Activated naive CD8-positive, alpha-beta T cell treated with anti-CD3 and anti-CD28 coated beads for 36 hours (primary cell): ENCODE measurements at regions not wholly inside any gene's neighbourhood (a gene's known extent, or its start where the extent isn't known, plus 50 kb on each side); places are given as distances from the start of the nearest gene placed in this dataset.

Source experiments
- DNase-seq: peaks from one replicate; pipeline ENCODE4 v3.0.0; 2021
- H3K27ac Mint-ChIP-seq: one replicate; pipeline ENCODE4 v1.8.0; 2022; ENCODE audit warnings: mild to moderate bottlenecking, moderate library complexity, mixed read lengths
- H3K27me3 Mint-ChIP-seq: one replicate; pipeline ENCODE4 v1.8.0; 2022; ENCODE audit warnings: mild to moderate bottlenecking, mixed read lengths
- H3K36me3 Mint-ChIP-seq: one replicate; pipeline ENCODE4 v1.8.0; 2021; ENCODE audit warnings: mild to moderate bottlenecking, mixed read lengths
- H3K4me1 Mint-ChIP-seq: one replicate; pipeline ENCODE4 v1.8.0; 2021; ENCODE audit warnings: mixed read lengths
- H3K4me3 Mint-ChIP-seq: one replicate; pipeline ENCODE4 v1.8.0; 2022; ENCODE audit warnings: mild to moderate bottlenecking, moderate library complexity, mixed read lengths
- H3K9me3 Mint-ChIP-seq: one replicate; pipeline ENCODE4 v1.8.0; 2022; ENCODE audit warnings: mixed read lengths

DNA sequence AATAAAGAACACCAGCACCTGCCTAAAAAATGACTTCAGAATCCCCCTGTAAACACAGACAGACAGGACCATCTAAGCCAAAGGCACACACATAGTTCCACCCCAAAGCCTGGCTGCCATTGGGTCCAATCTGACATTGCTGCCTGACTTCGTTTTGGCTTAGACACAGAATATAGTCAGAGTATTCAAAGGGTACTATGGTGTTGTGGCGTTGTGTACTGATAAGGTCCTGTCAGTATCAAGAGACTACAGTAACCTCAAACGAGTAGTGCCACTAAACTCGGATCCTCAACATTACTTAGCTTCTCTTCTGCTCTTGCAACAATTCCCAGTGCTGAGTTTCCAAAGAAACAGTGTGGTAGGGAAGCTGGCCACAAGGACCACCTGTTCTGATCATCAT is 169.3 kb upstream of the NR5A2 start:
- Mint-ChIP-seq H3K27me3 (peaks cover 16% of the 10 kb centered on the region), H3K36me3 (no peaks in the 10 kb centered on the region), H3K27ac (no peak overlapping the region), H3K4me1 (peaks cover 7% of the 10 kb centered on the region), H3K9me3 (no peaks in the 10 kb centered on the region), H3K4me3 (no peak overlapping the region)
- no peak for DNase-seq

DNA sequence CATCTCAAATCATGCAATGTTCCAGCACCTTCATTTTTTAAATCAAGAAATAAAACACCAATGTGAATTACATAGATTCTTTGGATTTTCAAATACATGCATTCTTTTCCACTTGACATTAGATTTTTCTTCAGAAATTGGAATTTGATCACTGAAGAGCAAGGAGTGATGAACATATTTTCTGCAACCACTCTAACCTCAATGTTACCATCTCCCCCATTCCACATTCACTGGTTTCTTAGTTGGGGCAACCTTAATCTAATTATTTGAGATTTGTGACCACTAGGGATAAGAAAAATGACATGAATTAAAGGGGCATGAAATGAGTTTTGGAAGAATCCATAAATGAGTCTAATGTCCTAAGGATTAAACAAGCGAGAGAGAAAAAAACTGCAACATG is 168.7 kb upstream of the NR5A2 start:
- Mint-ChIP-seq H3K36me3 (no peaks in the 10 kb centered on the region), H3K27ac (no peak overlapping the region), H3K4me3 (no peak overlapping the region)

DNA sequence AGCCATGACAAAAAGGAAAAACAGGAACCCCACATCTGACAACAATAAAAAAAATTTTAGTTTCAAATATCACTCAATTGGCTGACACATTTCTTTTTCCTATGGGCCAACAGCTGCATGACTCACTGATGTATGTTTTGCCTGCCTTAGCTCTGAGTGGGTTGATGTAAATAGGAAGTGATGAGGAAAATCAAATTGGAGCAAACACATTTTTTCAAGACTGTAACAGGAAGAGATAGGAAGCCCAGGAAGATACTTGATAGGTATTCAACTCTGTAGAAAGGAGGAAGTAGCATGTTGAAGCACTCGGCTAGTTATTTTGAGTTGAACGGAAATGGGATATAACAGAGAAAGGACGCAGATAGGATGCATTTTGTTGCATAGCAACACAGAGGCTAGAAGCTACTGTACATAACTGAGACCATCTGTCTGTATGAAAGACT is 168.0 kb upstream of the NR5A2 start:
- Mint-ChIP-seq H3K4me1 (peaks cover 7% of the 10 kb centered on the region), H3K27ac (no peak overlapping the region), H3K27me3 (peaks cover 12% of the 10 kb centered on the region), H3K9me3 (no peaks in the 10 kb centered on the region), H3K4me3 (no peak overlapping the region), H3K36me3 (no peaks in the 10 kb centered on the region)
- no peak for DNase-seq

More for the DNA sequence above, 168.7 kb upstream of the NR5A2 start:
- H3K9me3 Mint-ChIP-seq, result no peaks in the 10 kb centered on the region
- DNase-seq, result no peak
- H3K4me1 Mint-ChIP-seq, result peaks cover 7% of the 10 kb centered on the region
- peaks cover 16% of the 10 kb centered on the region for H3K27me3 Mint-ChIP-seq

DNA sequence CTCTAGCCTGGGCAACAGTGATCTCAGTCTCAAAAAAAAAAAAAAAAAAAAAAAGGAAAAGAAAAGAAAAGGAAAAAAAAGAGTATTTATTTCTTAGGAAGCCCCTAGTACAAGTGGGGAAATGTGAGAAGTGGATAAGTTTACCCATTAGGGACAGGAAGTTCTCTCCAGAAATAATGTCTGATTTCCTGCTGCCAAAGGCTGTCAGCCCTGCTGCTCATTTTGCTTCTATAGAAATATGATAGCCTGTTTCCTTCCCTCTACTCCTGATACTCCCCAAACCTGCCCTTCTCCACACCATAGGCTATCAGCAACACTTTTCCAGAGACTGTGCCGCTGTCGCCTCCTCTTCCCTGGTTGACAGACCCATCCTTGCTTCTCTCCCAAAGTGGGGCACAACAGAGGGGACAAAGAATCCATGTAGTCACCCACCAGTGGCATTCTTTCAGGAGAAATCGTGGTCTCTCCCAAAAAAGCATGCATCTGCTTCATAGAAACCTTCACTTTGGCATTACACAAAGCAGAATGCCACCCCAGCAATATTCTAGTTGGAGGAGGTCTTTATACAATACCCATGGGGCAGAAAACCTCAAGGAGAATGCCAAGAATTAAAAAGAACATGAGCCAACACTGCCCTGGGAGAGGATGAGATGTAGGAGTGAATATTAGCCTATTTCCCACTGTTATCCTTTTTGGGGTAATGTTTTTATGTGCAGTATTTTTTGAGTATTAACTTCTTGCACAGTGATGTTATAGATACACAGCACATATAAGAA is 166.3 kb upstream of the NR5A2 start:
- H3K36me3 Mint-ChIP-seq, result no peaks in the 10 kb centered on the region
- peaks cover 7% of the 10 kb centered on the region for H3K4me1 Mint-ChIP-seq
- H3K9me3 Mint-ChIP-seq, result no peaks in the 10 kb centered on the region
- peaks cover 8% of the 10 kb centered on the region for H3K27me3 Mint-ChIP-seq
- H3K27ac Mint-ChIP-seq, result no peak overlapping the region
- no peak for DNase-seq
- no peak overlapping the region for H3K4me3 Mint-ChIP-seq

GRCh38 chr1:199862047-199862446 is 165.5 kb upstream of the NR5A2 start:
- Mint-ChIP-seq H3K4me1 (peaks cover 7% of the 10 kb centered on the region), H3K27ac (no peak overlapping the region), H3K4me3 (no peak overlapping the region), H3K36me3 (no peaks in the 10 kb centered on the region), H3K9me3 (no peaks in the 10 kb centered on the region), H3K27me3 (peaks cover 16% of the 10 kb centered on the region)
- DNase-seq, result no peak

- Mint-ChIP-seq H3K4me1 (no peaks in the 10 kb centered on the region), H3K36me3 (no peaks in the 10 kb centered on the region), H3K4me3 (no peak overlapping the region), H3K9me3 (no peaks in the 10 kb centered on the region), H3K27me3 (peaks cover 11% of the 10 kb centered on the region), H3K27ac (no peak overlapping the region)
- no peak for DNase-seq
These were observed 161.3 kb upstream of the NR5A2 start for GRCh38 chr1:199866210-199866617.

DNA sequence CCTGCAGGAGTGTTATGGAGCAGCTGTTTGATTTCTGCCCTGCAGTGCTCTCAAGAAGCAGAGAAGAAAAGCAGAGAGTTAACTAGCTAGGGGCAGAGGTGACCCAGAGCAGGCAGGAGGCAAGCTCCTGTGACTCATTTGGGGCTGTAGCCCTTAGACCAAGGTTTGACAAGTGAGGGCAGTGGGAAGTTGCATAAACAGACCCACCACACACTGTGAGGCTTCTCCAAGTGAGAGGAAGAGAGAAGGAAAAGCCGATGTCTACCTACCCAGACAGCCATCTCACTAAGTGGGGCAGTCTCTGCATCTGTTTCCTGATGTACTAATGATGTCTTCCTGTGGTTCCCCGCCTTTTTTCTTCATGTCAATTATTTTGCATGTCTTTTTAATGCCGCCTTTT is 159.9 kb upstream of the NR5A2 start:
- H3K27ac Mint-ChIP-seq, result no peak overlapping the region
- H3K4me1 Mint-ChIP-seq, result no peaks in the 10 kb centered on the region

DNA sequence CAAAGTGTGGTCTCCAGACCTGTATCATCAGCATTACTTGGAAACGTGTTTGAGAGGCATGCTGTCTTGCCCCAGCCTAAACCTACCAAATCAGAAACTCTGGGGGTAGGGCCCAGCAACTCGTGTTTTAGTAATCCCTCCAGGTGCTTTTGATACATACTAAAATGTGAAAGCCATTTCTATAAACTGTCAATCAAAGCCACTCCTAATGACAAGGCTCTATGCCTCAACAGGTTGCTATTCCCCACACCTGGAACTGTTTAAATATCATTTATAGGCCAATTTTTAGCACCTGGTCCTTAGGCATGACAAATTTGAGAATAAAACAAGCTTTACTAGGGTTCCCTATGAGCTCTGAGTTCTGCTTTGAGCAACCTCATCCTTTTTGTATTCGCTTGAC is 158.7 kb upstream of the NR5A2 start:
- H3K9me3 Mint-ChIP-seq, result no peaks in the 10 kb centered on the region
- DNase-seq, result no peak
- H3K27ac Mint-ChIP-seq, result no peak overlapping the region
- no peaks in the 10 kb centered on the region for H3K36me3 Mint-ChIP-seq
- peaks cover 14% of the 10 kb centered on the region for H3K27me3 Mint-ChIP-seq
- H3K4me1 Mint-ChIP-seq, result no peaks in the 10 kb centered on the region
- no peak overlapping the region for H3K4me3 Mint-ChIP-seq

More for the DNA sequence above, 159.9 kb upstream of the NR5A2 start:
- H3K4me3 Mint-ChIP-seq, result no peak overlapping the region
- H3K9me3 Mint-ChIP-seq, result no peaks in the 10 kb centered on the region
- H3K36me3 Mint-ChIP-seq, result no peaks in the 10 kb centered on the region
- no peak for DNase-seq
- H3K27me3 Mint-ChIP-seq, result peaks cover 9% of the 10 kb centered on the region

DNA sequence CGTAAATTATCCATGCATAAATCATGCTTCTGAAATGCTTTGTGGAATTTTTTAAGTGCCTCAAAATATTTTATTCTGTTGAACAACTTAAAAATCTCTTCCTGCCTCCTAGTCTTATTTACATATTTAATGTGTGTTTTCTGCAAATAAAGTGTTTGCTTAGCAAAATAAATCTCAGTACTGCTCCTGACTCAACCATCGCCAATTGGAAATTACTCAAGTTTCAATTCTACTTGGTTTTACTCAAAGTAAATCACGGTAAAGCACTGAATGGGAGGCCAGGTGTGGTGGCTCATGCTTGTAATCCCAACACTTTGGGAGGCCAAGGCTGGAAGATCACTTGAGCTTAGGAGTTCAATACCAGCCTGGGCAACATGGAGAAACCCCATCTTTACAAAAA is 152.2 kb upstream of the NR5A2 start:
- no peak overlapping the region for H3K27ac Mint-ChIP-seq
- no peaks in the 10 kb centered on the region for H3K9me3 Mint-ChIP-seq
- H3K27me3 Mint-ChIP-seq, result peaks cover 16% of the 10 kb centered on the region
- H3K4me1 Mint-ChIP-seq, result no peaks in the 10 kb centered on the region
- DNase-seq, result no peak
- H3K4me3 Mint-ChIP-seq, result no peak overlapping the region
- no peaks in the 10 kb centered on the region for H3K36me3 Mint-ChIP-seq

DNA sequence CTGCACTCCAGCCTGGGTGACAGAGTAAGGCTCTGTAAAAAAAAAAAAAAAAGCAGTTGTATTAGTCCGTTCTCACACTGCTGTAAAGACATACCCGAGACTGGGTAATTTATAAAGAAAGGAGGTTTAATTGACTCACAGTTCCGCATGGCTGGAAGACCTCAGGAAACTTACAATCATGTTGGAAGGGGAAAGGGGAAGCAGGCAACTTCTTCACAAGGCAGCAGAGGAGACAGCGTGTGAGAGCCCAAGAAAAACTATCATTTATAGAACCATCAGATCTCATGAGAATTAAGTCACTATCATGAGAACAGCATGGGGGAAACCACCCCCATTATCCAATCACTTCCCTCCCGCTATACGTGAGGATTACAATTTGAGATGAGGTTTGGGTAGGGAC is 151.7 kb upstream of the NR5A2 start:
- Mint-ChIP-seq H3K27me3 (peaks cover 16% of the 10 kb centered on the region), H3K9me3 (no peaks in the 10 kb centered on the region), H3K4me3 (no peak overlapping the region), H3K36me3 (no peaks in the 10 kb centered on the region), H3K4me1 (no peaks in the 10 kb centered on the region), H3K27ac (no peak overlapping the region)
- no peak for DNase-seq

DNA sequence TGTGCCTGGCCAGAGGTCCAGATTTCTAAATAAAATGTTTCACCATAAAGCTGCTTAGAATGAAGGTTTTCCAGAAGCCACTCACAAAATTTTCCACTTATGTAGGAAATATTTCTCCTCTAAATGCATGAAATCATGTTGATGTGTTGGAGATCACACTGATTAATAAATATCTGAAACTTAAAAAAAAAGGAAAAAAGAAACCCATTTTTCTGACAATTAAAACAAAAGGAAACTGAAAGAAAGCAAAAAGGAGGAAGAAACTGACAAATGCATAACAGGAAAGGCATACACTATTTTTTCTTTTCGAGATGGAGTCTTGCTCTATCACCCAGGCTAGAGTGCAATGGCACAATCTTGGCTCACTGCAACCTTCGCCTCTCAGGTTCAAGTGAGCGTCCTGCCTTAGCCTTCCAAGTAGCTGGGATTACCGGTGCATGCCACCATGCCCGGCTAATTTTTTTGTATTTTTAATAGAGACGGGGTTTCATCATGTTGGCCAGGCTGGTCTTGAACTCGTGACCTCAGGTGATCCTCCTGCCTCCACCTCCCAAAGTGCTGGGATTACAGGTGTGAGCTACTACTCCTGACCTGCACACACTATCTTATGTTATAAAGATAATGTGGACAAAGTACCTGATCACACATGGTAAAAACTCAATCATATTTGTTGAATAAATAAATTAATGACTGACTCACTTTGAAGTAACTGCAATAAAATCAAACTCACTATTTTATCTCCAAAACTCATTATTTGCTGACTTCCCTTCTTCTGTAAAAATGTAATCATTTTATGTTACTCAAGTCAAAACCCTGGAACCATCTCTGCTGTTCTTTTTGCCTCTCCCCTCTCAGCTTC is 149.8 kb upstream of the NR5A2 start:
- Mint-ChIP-seq H3K4me1 (no peaks in the 10 kb centered on the region), H3K27ac (no peak overlapping the region), H3K9me3 (no peaks in the 10 kb centered on the region), H3K27me3 (peaks cover 16% of the 10 kb centered on the region), H3K4me3 (no peak overlapping the region), H3K36me3 (no peaks in the 10 kb centered on the region)
- DNase-seq, result no peak

GRCh38 chr1:199878823-199879222 is 148.7 kb upstream of the NR5A2 start:
- H3K27me3 Mint-ChIP-seq, result peaks cover 14% of the 10 kb centered on the region
- DNase-seq, result no peak
- no peaks in the 10 kb centered on the region for H3K4me1 Mint-ChIP-seq
- H3K36me3 Mint-ChIP-seq, result no peaks in the 10 kb centered on the region
- H3K9me3 Mint-ChIP-seq, result no peaks in the 10 kb centered on the region
- no peak overlapping the region for H3K27ac Mint-ChIP-seq
- H3K4me3 Mint-ChIP-seq, result no peak overlapping the region

DNA sequence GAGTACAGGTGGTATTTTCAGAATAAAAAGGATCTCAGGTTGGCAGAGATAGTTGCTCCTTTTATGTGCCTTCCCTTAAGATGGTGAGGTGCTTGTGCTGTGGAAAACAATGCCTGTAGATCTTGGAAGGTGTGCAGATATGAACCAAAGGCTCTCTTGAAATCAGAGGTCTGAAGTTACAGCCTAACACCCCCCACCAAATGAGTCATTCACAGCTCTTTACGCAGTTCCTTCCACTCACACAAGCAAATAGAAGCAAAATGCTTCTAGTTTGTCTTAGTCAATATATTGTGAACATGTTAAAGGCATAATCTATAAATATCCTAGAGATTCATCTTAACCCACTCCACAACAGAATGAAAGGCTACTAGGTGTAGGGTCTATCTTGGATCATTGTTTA is 128.9 kb upstream of the NR5A2 start:
- H3K27me3 Mint-ChIP-seq, result peaks cover 22% of the 10 kb centered on the region
- no peak for DNase-seq
- no peak overlapping the region for H3K27ac Mint-ChIP-seq
- H3K9me3 Mint-ChIP-seq, result no peaks in the 10 kb centered on the region
- no peaks in the 10 kb centered on the region for H3K4me1 Mint-ChIP-seq
- no peaks in the 10 kb centered on the region for H3K36me3 Mint-ChIP-seq
- no peak overlapping the region for H3K4me3 Mint-ChIP-seq

- Mint-ChIP-seq H3K36me3 (no peaks in the 10 kb centered on the region), H3K27me3 (peaks cover 22% of the 10 kb centered on the region), H3K27ac (no peak overlapping the region), H3K9me3 (peaks cover 3% of the 10 kb centered on the region), H3K4me1 (no peaks in the 10 kb centered on the region), H3K4me3 (no peak overlapping the region)
- DNase-seq, result no peak
These were observed 126.2 kb upstream of the NR5A2 start for GRCh38 chr1:199901341-199901740.

- H3K4me3 Mint-ChIP-seq, result no peak overlapping the region
- peaks cover 3% of the 10 kb centered on the region for H3K9me3 Mint-ChIP-seq
- H3K4me1 Mint-ChIP-seq, result no peaks in the 10 kb centered on the region
- H3K27ac Mint-ChIP-seq, result no peak overlapping the region
- H3K27me3 Mint-ChIP-seq, result peaks cover 10% of the 10 kb centered on the region
- no peak for DNase-seq
- no peaks in the 10 kb centered on the region for H3K36me3 Mint-ChIP-seq
These were observed 120.1 kb upstream of the NR5A2 start for GRCh38 chr1:199907361-199907760.
